Upper lobe of left lung (tissue), 6 donors: ENCODE measurements at regions not wholly inside any gene's neighbourhood (a gene's known extent, or its start where the extent isn't known, plus 50 kb on each side); places are given as distances from the start of the nearest gene placed in this dataset.

ENCODE experiments used
- ATAC-seq, 2 donors: fragments of 200-7000 bp; cut with Tn5 transposase; one replicate each; pipeline ENCODE4 v1.9.1; 2022; ENCODE audit warnings: mild to moderate bottlenecking in 2 of 2, moderate library complexity in 2 of 2; ENCODE audit not compliant: low FRiP score in 2 of 2
- DNase-seq, 2 donors: peaks; one replicate each; pipeline ENCODE4 v3.0.0-alpha.2; 2019 to 2020
- H3K27ac ChIP-seq, 4 donors: fragments of 200-600 bp; sonication (generic); one replicate each; pipeline ENCODE4 v1.5.1; 2016 to 2019
- H3K27me3 ChIP-seq, 4 donors: fragments of 200-600 bp; sonication (generic); one replicate each; pipeline ENCODE4 v1.5.1; 2017 to 2019
- H3K36me3 ChIP-seq, 4 donors: fragments of 200-600 bp; sonication (generic); one replicate each; pipeline ENCODE4 v1.5.1; 2016 to 2019
- H3K4me1 ChIP-seq, 4 donors: fragments of 200-600 bp; sonication (generic); one replicate each; pipeline ENCODE4 v1.5.1; 2018 to 2019
- H3K4me3 ChIP-seq, 4 donors: fragments of 200-600 bp; sonication (generic); one replicate each; pipeline ENCODE4 v1.5.1; 2017 to 2019; ENCODE audit warnings: mild to moderate bottlenecking in 2 of 4, moderate library complexity in 1 of 4
- H3K9me3 ChIP-seq, 4 donors: fragments of 200-600 bp; sonication (generic); one replicate each; pipeline ENCODE4 v1.5.1; 2018 to 2019
- EP300 ChIP-seq, 4 donors: sonication (generic); formaldehyde crosslinking; IDR thresholded peaks; one replicate each; pipeline ENCODE4 v1.5.1; 2017; ENCODE audit warnings: antibody characterized with exemption in 4 of 4, control low read depth in 2 of 4
- POLR2A ChIP-seq, 4 donors: fragments of 450-650 bp; IDR thresholded peaks; one replicate each; pipeline ENCODE4 v1.5.1; 2016 to 2017; ENCODE audit warnings: antibody characterized with exemption in 4 of 4, mild to moderate bottlenecking in 2 of 4
- POLR2AphosphoS5 ChIP-seq, 2 donors: sonication (generic); formaldehyde crosslinking; IDR thresholded peaks; one replicate each; pipeline ENCODE4 v1.5.1; 2017; ENCODE audit warnings: antibody characterized with exemption in 2 of 2
- WGBS, 2 donors: methylation state at CpG; one replicate each; pipeline ENCODE4 v1.1.5; 2017 to 2018; 5-methylcytosine and 5-hydroxymethylcytosine counted together
- TF ChIP-seq, protein P1 (sequence below), 6 experiments: fragments of 450-650 bp in 4 of 6; fragments of 200-600 bp in 2 of 6; sonication (generic) in 2 of 6; IDR thresholded peaks; one replicate each; pipeline ENCODE4 v1.5.1; 2016 to 2019; ENCODE audit warnings: antibody characterized with exemption in 6 of 6
- donor health status: DM: no; HTN: no; CAD: no; lungs with moderate emphysema.
- donor health status: DM: no; HTN: yes; CAD: no; lungs with severe emphysema.

DNA sequence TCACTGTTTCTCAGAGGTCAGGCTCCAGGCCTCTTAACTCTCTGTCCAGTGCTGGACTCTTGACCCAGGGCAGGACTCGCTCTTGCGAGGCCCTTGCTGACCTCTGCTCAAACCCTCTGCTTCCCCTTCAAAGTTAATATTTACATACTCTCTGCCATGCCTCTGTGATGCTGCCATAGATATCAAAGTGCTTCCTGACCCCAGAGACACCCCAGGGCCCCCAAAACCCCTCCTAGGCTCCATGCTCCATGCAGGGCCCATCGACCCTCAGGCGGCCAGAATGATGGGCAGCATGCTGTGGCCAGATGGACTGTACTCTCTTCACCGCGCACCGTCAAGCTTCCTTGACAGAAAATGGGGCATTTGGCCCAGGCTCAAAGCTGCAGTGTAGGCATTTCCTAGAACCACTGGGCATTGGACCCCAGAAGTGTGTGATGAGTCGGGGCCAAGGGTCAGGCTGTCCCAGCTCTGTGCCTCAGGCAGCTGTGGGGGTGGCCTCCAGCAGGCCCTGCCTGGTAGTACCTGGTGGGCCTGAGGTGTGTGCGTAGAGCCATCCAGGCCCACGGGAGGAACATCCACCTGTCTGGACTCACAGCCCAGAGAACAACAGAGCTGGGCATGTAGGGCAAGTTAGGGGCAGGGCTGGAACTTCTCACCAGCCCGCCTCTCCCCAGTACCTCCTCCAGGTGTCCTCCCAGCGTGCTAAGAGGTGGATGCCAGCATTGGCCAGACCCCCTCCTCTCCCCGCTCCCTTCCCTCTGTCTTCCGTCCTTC, 142.8 kb downstream of the VEGFA start:
- 98 to 99% methylated on average over 12 of the region's 14 CpGs for WGBS, 2 donors
- TF ChIP-seq POLR2AphosphoS5 (IDR thresholded peaks at IDR 0.05), result no peak
- no peak for TF ChIP-seq EP300 (IDR thresholded peaks at IDR 0.05)
- TF ChIP-seq, protein P1, sequence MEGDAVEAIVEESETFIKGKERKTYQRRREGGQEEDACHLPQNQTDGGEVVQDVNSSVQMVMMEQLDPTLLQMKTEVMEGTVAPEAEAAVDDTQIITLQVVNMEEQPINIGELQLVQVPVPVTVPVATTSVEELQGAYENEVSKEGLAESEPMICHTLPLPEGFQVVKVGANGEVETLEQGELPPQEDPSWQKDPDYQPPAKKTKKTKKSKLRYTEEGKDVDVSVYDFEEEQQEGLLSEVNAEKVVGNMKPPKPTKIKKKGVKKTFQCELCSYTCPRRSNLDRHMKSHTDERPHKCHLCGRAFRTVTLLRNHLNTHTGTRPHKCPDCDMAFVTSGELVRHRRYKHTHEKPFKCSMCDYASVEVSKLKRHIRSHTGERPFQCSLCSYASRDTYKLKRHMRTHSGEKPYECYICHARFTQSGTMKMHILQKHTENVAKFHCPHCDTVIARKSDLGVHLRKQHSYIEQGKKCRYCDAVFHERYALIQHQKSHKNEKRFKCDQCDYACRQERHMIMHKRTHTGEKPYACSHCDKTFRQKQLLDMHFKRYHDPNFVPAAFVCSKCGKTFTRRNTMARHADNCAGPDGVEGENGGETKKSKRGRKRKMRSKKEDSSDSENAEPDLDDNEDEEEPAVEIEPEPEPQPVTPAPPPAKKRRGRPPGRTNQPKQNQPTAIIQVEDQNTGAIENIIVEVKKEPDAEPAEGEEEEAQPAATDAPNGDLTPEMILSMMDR (IDR thresholded peaks at IDR 0.05), result no peak
- no peak for TF ChIP-seq POLR2A (IDR thresholded peaks at IDR 0.05)
- Histone ChIP-seq H3K27me3 (no peaks in the 10 kb centered on the region), H3K27ac (no peak overlapping the region), H3K4me3 (no peak overlapping the region), H3K4me1 (peaks cover 3 to 14% (median 9%) of the 10 kb centered on the region in 4 donors), H3K9me3 (no peaks in the 10 kb centered on the region), H3K36me3 (no peaks in the 10 kb centered on the region)
- ATAC-seq (no peak), DNase-seq (no peak)

DNA sequence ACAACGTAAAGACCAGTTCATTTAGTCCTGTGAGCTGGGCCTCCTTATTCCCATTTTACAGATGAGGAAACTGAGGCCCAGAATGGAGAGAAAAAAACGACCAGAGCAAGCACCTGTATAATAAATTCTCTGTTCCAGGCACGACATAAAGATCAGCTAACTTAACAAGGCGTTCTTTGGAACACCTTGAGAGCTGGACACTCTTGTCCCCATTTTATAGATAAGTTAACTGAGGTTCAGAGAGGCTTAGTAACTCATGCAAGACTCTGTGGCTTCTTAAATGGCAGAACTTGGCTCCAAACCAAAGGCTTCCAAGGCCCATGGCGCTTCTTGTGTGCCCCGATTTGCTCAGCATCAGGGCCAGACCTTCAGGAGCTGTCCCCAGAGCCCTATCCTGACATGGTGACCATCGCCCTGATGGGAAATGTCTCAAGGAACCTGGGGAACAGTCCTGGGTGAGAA, 142.1 kb downstream of the VEGFA start:
- no peaks in the 10 kb centered on the region for H3K9me3 ChIP-seq
- WGBS, 2 donors, result 89 to 90% methylated on average over 5 to 7 of the region's 7 CpGs
- H3K4me3 ChIP-seq, result no peak overlapping the region

DNA sequence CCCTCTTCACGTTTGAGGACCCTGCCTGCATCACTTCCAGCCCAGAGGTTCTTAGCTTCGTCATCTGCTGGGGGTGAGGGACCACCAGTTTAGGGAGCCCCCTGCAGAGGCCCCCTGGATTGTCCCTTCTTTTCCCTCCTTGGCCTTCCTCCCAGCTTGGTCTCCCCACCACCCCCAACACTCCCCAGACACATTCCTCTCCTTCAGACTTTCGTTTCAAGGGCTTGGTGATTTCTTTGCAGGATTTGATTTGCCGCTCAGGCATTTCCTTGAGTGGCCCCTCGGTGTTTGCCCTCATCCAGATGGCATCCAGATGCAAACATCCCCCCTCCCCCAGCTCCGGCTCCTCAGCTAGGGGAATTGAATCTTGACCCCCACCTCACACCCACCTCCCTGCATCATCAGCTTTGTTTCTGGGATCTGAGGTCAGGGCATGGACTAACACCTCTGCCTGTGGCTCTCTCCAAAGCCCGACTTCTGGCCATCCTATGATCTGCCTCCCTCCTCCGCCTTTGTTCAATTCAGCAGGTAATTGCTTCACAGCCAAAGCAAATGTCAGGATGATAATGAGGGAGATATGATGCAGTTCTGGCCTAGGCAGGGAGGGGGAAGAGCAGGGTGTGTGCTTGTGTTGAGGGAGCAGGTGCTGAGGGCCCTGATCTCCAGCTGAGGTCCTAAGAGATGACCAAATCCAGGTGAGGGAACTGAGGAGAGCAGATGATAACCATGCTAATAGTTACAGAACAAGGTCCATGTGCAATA, 141.5 kb downstream of the VEGFA start:
- DNase-seq (no peak), ATAC-seq (no peak)
- no peaks in the 10 kb centered on the region for H3K9me3 ChIP-seq
- H3K4me1 ChIP-seq, result peaks cover 0 to 10% (median 2%) of the 10 kb centered on the region in 4 donors
- H3K36me3 ChIP-seq, result no peaks in the 10 kb centered on the region
- no peak for TF ChIP-seq POLR2A (IDR thresholded peaks at IDR 0.05)
- no peak for TF ChIP-seq POLR2AphosphoS5 (IDR thresholded peaks at IDR 0.05)
- TF ChIP-seq, protein P1 (IDR thresholded peaks at IDR 0.05), result no peak
- no peak for TF ChIP-seq EP300 (IDR thresholded peaks at IDR 0.05)
- WGBS, 2 donors, result 67 to 68% methylated on average over 7 to 8 of the region's 8 CpGs
- H3K27me3 ChIP-seq, result no peaks in the 10 kb centered on the region
- no peak overlapping the region for H3K4me3 ChIP-seq
- H3K27ac ChIP-seq, result no peak overlapping the region

More for the DNA sequence above, 142.1 kb downstream of the VEGFA start:
- TF ChIP-seq, protein P1 (IDR thresholded peaks at IDR 0.05), result no peak
- TF ChIP-seq POLR2A (IDR thresholded peaks at IDR 0.05), result no peak
- no peak for TF ChIP-seq EP300 (IDR thresholded peaks at IDR 0.05)
- no peak for TF ChIP-seq POLR2AphosphoS5 (IDR thresholded peaks at IDR 0.05)
- ATAC-seq (no peak), DNase-seq (no peak)
- Histone ChIP-seq H3K27ac (no peak overlapping the region), H3K27me3 (no peaks in the 10 kb centered on the region), H3K4me1 (peaks cover 0 to 12% (median 7%) of the 10 kb centered on the region in 4 donors), H3K36me3 (no peaks in the 10 kb centered on the region)

DNA sequence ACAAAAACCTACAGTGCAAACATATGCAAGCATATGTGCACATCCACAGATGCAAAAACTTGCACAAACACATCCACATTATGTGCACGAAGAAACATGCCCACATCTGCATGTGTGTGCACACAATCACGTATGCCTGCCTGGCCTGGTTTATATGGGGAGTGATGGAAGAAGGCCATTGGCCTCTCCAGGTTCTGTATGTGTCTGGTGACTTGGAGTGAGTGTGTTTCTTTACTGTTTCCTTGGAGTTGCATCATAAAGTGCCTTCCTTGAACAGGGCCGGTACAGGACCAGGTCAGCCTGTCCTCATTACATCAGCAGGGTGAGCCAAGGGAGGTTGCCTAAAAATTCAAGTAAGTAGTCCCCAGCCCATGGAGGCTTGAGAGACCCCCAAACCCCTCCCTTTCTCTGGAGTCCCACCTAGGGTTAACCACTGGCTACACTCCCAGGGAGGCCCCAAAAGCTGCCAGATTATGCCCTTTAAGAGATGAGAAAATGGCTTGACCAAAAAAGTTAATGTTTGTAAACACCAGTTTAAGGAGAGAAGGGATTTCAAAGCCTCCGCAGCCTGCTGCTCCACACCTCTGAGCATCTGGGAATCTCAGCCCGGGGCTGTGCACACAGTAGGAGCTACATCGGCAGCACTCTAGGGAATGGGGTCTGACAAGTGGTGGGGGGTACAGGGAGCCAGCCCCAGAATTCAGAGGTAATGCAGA, 140.8 kb downstream of the VEGFA start:
- no peak overlapping the region for H3K4me3 ChIP-seq
- ATAC-seq, result no peak
- WGBS, 2 donors, result 69 to 71% methylated on average over 4 to 6 of the region's 6 CpGs
- H3K36me3 ChIP-seq, result no peaks in the 10 kb centered on the region
- peaks cover 0 to 3% (median 0%) of the 10 kb centered on the region in 4 donors for H3K4me1 ChIP-seq
- TF ChIP-seq POLR2AphosphoS5 (IDR thresholded peaks at IDR 0.05) (no peak), POLR2A (IDR thresholded peaks at IDR 0.05) (no peak), EP300 (IDR thresholded peaks at IDR 0.05) (no peak)
- TF ChIP-seq, protein P1 (IDR thresholded peaks at IDR 0.05), result no peak
- no peak for DNase-seq
- no peaks in the 10 kb centered on the region for H3K9me3 ChIP-seq
- no peak overlapping the region for H3K27ac ChIP-seq
- no peaks in the 10 kb centered on the region for H3K27me3 ChIP-seq
